Activated CD4-positive, alpha-beta T cell treated with anti-CD3 and anti-CD28 coated beads, Interleukin-2, amount 50 U/mL, for 4 hours (primary cell): ENCODE measurements at regions not wholly inside any gene's neighbourhood (a gene's known extent, or its start where the extent isn't known, plus 50 kb on each side); places are given as distances from the start of the nearest gene placed in this dataset.
"Not testable (repeated sequence)": the region's sequence is repeated elsewhere in the genome, so short reads cannot be mapped to it uniquely, and the experiment has no call there.

Experiments
- DNase-seq, 2 experiments: peaks; one replicate each; pipeline ENCODE4 v3.0.0-alpha.2; 2020

DNA sequence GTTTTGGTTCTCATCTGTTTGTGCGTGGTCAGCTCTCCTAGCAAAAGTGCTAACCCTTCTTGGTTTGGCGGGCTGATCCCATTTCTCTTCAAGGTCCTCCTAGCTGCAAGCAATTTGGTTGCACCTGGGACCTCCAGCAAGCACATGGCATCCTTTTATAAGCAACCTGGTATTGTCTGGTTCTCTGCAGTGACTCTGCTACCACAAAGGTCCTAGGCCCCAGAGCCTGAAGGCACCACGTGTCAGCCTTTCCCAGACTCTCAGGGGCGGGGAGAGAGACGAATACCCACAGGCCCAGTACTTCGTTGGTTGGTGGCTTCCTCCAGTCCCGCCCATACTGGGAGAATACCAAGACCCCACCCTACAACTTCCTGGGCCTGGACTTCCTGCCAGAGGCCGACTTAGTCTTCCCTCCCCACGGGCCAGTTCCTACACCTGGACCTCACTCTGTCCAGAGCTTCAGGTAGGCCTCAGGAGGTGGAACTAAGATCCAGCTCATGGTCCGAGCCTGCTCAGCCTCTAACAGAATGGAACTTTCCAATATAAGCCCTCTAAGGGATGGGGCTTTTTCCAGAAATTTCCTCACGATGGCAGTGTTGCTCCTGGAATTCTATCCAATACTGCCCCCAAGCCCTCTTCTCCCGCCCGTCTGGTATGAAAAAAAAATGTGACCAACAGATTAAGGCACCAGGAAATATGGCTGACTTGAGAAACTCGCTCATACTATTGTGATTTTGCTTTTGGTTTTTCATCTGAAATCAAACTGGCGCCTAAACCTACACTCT lies 192.5 kb upstream of the STK26 start:
- DNase-seq = peak; percentile 26 to 29

DNA sequence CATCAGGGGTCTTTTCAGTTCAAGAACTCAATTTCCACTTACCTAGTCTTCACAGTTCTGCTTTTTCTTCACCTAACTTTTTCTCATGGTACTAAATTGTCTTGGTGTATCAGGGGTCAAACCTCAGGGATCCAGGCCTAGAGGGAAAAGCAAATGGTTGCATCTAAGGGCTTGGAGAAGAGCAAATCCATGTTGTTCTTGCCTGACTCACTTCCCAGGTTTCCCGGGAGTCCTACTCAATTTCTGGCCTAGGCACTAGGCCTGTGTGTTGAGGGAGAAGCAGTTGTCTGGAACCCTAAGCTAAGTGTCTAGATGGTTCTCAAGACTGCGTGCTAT lies 191.9 kb upstream of the STK26 start:
- no peak for DNase-seq

- DNase-seq = no peak
Observed at GRCh38 chrX:131836161-131836560, 186.9 kb upstream of the STK26 start.

GRCh38 chrX:131837325-131837724 lies 185.8 kb upstream of the STK26 start:
- no peak for DNase-seq

DNA sequence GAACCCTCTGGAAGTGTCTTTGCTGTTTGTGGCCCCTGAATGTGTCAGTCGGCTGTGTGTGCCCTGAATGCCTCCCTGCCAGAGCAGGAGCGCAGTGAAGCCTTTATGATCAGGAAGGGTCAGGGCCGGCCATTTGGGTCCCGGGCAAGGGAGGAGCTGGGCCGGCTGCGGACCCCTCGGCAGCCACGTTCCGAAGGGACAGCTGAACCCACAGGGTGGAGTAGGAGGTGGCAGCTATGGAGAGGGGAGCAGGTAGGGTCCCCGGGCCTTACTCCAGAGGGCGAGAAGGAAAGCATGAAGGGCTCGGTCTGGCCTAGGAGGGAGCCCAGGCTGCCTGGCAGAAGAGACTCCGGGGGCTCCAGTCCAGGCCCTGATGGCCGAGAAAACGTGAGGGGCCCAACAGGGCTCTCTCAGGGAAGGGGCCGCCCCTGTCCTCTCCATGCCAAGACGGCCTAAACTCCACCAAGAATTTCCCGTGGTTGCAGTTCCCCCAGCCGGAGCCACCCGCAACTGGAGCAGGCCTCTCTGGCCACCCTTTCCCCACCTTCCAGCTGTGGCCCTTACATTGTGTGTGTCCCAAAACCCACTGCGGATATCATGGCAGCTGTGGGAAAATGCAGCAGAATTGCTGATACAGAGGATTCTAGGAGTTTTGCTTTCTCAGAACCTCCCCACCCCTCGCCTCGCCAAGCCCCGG lies 182.2 kb upstream of the STK26 start:
- no peak for DNase-seq

- DNase-seq = no peak
Observed at GRCh38 chrX:131841496-131842437, 181.3 kb upstream of the STK26 start.

DNA sequence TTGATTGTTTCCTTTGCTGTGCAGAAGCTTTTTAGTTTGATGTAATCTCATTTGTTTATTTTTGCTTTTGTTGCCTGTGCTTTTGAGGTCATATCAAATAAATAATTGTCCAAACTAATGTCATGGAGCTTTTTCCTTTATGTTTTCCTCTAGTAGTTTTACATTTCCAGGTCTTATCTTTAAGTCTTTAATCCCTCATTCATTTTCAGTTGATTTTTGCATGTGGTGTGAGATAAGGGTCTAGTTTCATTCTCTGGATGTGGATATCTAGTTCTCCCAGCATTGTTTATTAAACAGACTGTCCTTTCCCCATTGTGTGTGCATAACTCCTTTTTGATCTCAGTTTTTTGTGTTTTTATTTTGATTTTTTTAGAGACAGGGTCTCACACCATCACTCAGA lies 179.1 kb upstream of the STK26 start:
- DNase-seq = no peak

DNA sequence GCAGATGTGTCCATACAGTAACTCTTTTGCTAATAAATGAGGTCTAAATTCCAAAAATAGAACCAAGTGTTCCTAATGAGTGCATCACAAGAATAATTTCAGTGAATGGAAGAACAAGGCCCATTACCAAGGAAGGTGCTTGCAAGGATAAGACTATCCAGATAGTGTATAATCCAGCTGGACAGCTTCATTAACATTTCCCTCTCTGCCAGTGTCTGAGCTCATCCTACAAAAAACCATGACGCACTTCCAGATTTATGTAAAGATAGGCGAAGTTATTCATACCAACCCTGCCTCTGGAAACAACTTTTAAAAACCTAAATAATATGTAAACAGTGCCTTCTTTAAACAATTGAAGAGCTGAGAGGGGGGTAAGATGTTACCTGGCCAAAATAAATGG lies 177.9 kb upstream of the STK26 start:
- no peak for DNase-seq

DNA sequence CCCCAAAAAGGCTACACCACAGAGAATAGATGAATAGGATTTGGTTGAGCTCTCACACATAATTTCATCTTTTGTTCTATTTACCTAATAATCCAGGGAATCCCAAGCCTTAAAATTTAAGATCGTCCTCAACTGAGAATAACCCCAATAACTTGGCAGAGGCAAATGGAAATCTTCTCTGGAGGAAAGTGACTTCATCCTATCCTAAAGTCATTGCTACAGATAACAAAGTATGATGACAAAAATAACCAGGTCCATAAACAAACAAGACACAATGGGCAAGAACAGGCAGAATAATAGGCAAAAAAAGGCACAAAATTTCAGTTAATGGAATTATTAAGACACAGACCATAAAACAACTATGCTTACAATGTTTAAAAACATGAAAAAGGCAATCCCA lies 177.3 kb upstream of the STK26 start:
- no peak for DNase-seq

DNA sequence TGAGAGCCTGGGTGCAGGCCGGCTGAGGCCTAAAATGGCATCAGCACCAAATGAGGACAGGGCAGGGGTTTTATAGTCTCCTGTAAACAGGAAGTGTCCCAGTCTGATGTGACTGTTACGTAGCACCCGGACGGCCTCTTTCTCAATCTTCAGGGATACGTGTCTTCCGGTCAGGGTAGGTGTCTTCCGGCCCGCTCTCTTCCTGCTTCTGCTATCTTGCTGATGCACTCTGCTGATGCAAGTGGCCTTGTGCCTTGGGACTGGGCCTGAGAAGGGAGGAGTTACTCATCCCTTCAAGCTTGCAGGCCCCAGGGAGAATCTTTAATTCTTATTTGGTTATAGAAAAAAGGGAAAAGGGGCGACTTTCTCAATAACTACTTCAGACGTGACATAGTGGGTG lies 172.1 kb upstream of the STK26 start:
- not testable (repeated sequence) for DNase-seq

DNA sequence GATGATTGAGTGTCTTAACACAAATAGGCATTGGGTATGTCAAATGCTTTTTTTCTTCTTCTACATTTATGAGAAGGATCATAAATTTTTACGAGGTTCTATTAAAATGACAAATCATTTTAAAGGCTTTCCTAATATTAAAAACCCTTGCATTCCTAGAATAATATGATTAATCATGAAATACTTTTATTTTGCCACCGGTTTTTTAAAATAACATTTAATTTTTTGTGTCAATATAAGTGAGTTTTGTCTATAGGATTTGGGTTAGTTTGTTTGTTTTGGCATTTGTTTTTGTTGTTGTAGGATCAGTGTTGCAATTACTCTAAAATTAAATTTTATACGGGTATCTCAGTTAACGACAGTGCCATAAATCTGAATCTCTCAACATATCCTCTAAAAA lies 169.7 kb upstream of the STK26 start:
- no peak for DNase-seq

DNA sequence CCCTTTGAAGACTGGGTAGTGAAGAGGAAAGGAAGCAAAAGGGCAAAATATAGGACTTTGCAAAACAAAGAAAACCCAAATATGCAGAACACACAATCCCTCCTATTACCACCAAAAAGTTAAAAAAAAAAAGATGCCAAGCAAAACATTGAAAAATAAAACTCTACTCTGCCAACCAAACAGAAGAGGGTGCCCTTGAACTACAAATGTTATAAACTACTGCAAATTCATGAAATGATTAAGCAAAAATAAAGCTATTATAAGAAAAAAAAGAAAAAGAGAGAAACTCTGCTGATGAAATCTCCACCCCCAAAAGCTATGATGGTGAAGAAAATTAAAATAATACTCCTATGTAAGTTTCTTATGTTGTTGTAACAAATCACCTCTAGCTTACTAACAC lies 168.5 kb upstream of the STK26 start:
- no peak for DNase-seq

DNA sequence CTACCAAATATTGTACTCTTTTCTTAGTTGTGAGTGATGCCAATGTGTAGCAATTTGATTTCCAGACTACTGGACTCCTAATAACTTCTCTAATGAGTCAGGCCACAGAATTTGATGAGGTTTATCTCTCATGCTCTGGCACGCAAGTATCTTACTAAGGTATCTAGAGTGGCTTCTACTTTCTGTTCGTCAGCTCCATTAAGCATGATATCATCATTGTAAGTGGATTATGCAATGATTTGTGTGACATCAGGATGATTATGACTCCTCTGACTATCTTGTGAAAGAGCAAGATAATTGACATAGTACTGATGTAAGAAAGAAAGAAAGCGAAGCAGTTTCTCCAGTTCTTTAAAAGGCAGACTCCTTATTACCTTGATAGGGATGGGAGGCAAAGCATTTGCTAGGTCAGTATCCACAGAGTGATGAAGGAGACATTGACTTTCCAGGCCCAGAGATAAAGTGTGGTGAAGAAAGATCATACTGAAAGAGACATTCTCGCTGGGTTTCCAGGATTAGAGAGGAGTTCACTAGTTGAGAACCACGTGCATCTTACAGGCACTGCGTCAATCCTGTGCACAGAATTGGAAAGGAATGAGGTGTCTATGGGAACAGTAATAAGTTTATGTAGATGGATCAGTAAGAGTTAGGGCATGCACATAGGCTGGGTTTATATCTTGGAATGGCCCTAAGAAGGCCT lies 161.9 kb upstream of the STK26 start:
- DNase-seq = no peak

- no peak for DNase-seq
Observed at GRCh38 chrX:131862321-131862720, 160.8 kb upstream of the STK26 start.

DNA sequence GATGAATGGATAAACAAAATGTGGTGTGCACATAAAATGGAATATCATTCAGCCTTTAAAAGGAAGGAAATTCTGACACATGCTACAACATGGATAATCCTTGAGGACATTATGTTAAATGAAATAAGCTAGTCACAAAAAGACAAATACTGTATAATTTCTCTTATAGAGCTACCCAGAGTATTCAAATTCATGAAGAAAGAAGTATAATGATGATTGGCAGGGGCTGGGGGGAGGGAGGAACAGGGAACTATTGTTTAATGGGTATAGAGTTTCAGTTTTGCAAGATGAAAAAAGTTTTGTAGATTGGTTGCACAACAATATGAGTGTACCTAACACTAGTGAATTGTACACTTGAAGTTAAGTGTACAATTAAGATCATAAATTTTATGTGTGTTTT lies 153.9 kb upstream of the STK26 start:
- DNase-seq = no peak

DNA sequence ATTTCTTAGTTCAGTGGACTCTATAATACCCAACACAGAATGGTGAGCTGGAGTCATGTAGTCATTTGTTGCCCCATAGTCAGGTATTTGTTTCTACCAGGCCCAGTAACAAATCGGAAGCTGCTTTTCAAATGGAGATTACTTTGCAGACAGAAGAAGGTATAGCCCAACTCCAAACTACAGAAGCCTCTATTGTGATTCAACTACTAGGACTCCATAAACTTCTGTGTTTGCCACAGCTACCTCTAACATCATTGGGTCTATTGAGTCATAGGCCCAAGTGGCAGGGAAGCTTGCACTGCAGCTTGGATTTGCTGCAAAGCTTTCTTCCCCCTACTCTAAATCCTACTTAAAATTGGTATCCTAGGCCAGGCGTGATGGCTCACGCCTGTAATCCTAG lies 148.8 kb upstream of the STK26 start:
- DNase-seq = no peak

DNA sequence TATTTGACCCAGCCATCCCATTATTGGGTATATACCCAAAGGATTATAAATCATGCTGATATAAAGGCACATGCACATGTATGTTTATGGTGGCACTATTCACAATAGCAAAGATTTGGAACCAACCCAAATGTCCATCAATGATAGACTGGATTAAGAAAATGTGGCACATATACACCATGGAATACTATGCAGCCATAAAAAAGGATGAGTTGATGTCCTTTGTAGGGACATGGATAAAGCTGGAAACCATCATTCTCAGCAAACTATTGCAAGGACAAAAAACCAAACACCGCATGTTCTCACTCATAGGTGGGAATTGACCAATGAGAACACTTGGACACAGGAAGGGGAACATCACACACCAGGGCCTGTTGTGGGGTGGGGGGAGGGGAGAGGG lies 147.3 kb upstream of the STK26 start:
- not testable (repeated sequence) for DNase-seq

- no peak for DNase-seq
Observed at GRCh38 chrX:131881194-131881593, 141.9 kb upstream of the STK26 start.

GRCh38 chrX:131885042-131885441 lies 138.1 kb upstream of the STK26 start:
- DNase-seq = not testable (repeated sequence)

GRCh38 chrX:131893857-131894256 lies 129.2 kb upstream of the STK26 start:
- not testable (repeated sequence) for DNase-seq

DNA sequence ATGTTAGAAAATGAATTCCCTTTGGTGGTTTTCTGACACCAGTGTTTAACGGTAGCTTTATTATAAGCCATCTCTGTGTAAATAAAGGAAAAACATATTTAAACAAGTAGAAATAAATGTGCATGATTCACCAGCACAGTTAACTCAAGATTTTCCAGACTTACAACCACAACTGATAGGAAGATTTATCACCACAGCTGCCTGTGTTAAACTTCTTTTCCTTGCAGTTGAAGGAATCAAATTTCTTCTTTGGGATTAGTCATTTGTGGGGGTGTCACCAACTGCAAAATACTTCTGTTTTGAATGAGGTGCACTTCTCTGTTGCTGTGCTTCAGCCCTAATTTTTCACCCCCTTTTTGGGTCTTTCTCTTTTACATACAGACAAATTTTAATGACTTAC lies 128.1 kb upstream of the STK26 start:
- DNase-seq = no peak

DNA sequence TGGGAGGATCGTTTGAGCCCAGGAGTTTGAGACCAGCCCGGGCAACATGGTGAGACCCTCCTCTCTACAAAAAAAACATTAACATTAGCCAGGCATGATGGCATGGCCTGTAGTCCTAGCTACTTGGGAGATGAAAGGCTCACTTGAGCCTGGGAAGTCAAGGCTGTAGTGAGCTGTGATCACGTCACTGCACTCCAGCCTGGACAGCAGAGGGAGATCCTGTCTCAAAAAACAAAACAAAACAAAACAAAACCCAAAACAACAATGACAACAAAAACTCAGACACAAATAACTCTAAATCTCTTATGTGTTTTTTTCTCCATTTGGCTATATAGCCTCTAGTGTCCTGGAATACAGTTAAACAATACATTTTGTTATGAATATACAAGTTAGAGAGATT lies 127.3 kb upstream of the STK26 start:
- no peak for DNase-seq

DNA sequence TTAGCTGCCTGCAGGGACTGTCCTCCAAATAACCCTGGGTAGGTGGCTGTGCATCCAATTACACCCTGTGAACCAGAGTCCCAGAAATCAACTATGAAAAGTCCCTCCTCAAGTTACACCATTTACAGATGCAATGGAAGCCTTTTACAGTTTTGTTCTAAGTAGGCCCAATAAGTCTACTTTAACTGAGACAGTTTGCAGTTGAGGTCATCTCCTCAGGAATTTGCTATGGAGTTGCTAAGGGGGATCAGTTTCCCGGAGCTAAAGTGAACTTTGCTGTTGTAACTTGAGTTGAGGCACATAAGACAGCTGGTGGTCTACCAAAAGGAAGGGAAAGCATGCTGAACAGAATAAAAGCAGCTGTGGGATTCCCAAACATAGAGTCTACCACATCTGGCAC lies 121.6 kb upstream of the STK26 start:
- DNase-seq = no peak
